NCI-H526 treated with DMSO at 0.1 percent for 48 hours (cell line): ENCODE measurements at regions not wholly inside any gene's neighbourhood (a gene's known extent, or its start where the extent isn't known, plus 50 kb on each side); places are given as distances from the start of the nearest gene placed in this dataset.

Experiments
- DNase-seq: peaks from one replicate; lab custom pipeline; 2025; lab: John Stamatoyannopoulos, UW

GRCh38 chr4:4772534-4772933, 86.9 kb upstream of the MSX1 start:
- no peak for DNase-seq

DNA sequence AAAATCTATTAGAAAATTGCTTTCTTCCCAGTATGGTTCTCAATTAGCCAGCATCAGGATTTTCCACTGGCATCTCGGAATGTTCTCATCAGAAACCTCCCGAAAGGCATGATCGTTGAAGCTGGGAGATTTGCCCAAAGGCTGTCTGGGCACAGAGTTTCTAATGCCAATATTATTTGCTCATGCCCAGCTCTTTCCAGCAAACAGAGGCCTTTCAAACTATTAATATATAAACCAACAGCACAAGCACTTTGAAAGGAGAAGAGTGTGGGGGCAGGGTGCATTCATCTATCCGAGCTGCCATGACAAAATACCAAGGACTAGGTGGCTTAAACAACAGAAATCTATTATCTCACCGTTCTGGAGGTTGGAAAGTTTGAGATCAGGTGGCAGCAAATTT, 88.3 kb upstream of the MSX1 start:
- DNase-seq = no peak

- no peak for DNase-seq
Observed at GRCh38 chr4:4770610-4771009, 88.9 kb upstream of the MSX1 start.

- no peak for DNase-seq
Observed at GRCh38 chr4:4766564-4766963, 92.9 kb upstream of the MSX1 start.

DNA sequence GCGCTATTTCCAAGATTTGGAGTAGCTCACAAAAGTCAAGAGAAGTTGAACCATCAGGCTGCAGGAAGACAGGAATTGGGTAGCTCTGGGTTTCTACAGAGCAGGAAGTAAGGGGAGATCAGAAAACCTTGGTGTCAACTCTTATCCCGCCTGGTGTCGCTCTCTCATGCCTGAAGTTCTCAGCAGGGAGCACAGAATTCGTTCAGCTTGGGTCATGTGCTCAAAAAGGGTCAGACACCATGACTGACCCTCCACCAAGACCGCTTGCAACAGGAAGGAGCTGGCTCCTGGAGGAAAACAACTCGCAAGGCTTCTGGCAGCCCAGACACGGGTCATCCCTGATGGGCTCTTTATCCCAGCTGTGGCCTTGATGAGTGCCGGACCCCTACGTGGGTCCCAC, 93.7 kb upstream of the MSX1 start:
- no peak for DNase-seq

GRCh38 chr4:4764558-4764905, 94.9 kb upstream of the MSX1 start:
- no peak for DNase-seq

DNA sequence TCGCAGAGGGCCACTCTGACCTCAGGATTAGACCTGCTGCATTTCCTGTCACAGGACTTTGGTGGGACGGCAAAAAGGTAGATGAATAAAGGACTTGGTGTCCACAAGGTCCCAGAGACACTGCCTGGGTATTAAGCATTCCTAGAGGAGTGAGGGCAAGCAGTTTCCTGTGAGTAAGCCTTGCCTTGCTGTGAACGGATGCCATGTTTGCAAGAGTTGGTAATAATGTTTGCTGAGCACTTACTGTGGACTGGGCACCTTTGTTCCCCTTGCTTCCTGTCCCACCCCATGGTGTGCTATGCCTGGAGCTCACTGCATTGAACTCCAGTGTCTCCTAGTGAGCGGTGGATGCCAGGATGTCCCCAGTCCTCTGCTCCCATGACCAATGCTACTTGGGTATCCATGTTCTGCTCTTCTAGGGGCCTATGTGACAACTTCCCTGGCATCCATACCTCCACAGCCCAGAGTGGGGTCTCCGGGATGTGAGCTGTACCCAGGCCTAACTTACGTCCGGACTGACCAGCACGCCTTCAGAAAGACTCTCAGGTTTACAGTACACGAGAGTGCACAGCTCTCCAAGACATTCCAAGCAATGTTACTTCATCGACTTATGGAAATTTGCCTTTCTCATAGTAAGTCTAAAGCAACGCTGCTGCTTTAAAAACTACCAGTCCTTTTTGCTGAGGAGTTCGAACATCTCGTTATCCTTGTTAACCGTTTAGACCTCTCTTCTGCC, 95.5 kb upstream of the MSX1 start:
- no peak for DNase-seq

GRCh38 chr4:4762909-4763821, 96.3 kb upstream of the MSX1 start:
- DNase-seq = peak; percentile 16

DNA sequence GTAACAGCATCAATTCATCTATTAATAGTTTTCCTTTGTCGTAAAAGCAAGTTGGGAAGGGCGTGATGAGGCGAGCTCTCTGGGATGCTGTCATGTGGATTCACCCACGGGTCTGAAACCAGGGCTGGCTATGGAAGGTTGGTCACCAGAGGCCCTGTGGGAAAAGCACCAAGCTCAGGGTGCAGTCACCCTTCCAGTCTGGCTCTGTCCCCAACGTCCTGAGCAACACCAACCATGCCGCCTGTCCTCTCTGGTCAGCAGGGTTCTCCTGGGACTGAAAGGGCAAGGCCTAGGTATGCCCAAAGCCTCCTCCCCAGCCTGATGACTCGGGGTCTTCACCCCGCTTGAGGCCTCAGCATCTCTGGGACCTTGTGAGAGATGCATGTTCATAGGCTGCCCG, 97.2 kb upstream of the MSX1 start:
- no peak for DNase-seq

DNA sequence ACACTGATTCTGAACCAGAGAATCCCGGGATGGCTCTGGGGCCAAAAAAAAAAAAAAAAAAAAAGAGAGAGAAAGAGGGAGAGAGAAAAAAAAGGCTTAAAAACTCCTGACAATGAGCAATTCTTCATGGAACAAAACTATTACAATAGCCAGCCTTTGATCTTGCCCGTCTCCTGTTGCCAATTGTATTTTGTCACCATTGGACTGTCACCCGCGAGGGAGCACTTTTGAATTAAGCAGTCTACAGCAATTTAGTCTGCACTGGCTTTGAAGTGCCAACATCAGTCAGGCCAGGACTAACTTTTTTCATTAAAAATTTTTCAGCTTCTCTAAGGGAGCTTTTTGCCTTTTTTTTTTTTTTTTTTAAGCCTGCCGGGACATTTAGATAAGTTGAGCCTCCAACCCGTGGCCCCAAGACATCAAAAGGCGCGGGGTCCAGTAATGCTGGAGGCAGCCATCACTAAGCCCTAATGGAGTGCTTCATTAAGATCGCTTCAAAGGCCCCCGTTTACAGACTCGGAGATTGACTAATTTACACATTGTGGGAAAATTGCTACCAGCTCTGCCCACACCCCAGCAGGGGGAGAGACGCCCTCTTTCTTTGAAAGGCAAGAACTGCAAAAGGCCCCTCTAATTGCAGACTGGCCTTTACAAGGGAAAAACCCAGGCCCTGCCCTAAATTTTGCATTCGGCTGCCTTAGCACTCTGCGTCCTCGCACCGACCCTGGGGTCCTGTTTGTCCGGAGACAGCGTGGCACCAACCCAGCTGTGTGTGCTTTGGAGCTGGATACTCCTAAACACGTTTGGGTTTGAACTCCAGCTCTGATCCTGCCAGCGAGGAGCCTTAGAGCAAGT, 98.1 kb upstream of the MSX1 start:
- DNase-seq = no peak

DNA sequence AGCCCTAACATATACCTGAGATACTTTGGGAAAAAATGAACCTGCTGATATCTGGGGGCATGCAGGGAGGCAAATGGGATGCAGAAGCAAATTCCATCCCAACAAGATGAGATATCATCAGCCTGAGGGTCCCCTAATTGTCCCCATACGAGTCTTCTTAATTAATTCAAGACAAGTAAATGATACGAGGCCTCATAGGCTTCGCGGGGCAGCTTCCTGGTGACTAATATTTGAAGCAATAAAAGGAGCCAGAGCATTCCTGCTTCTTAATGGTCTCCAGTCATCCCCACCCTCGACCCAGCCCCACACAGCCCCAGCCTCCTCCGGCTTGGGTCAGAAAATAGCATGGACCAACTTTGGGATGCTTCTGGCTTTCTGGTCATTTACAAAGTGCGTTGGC, 99.6 kb upstream of the MSX1 start:
- DNase-seq = no peak

DNA sequence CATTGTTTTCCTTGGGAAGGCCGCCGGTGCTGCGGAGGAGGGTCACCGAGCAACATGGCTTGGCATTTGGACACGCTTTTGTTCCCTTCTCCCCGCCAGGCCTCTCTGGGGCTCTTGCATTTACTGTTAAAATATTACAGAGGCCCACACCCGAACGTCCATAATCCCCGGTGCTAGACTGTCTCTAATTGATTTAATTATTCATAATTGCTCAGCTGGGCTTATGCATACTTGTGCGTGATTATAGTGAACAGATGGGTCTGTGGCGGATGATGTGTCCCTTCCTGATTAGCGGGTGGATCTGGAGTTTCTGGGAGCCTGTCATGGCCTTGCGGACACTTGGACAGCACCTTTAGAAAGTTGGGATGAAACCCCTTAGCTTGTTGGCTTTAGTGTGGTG, 100.2 kb upstream of the MSX1 start:
- no peak for DNase-seq

GRCh38 chr4:4758681-4759080, 100.8 kb upstream of the MSX1 start:
- no peak for DNase-seq

GRCh38 chr4:4755306-4755705, 104.2 kb upstream of the MSX1 start:
- no peak for DNase-seq

DNA sequence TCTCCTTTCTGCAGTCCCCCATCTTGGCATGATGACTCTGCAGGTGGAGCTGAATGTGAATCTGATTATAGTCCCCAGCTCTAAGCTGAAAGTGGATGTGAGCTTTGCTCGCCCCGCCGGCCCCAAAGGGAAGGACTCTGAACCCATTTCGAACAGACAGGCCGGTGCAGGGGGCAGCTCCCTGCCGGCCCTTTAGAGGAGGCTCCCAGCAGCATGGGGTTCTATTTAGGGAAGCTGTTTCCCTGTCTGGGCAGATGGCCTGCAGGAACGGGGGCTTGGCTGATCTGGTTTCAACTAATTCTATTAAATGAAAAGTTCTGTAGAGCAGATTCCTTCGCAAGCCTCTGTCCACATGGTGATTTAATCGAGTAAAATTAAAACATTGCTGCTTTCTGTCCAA, 104.8 kb upstream of the MSX1 start:
- no peak for DNase-seq

DNA sequence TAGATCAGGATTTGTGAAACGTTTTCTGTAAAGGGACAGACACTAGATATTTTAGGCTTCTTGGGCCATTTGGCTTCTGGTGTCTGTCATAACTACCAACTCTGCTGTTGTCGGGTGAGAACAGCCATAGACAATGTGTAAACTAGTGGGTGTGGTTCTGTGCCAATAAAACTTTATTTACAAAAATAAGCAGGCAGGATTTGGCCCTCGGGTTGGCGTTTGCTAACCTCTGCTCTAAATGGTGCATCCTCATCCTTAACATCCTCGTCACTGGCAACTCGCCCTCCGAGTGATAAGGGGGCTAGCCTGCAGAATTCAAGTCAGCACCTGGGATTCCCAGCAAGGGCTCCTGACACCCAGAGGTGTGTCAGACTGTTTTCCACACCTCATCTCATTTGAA, 105.8 kb upstream of the MSX1 start:
- no peak for DNase-seq

DNA sequence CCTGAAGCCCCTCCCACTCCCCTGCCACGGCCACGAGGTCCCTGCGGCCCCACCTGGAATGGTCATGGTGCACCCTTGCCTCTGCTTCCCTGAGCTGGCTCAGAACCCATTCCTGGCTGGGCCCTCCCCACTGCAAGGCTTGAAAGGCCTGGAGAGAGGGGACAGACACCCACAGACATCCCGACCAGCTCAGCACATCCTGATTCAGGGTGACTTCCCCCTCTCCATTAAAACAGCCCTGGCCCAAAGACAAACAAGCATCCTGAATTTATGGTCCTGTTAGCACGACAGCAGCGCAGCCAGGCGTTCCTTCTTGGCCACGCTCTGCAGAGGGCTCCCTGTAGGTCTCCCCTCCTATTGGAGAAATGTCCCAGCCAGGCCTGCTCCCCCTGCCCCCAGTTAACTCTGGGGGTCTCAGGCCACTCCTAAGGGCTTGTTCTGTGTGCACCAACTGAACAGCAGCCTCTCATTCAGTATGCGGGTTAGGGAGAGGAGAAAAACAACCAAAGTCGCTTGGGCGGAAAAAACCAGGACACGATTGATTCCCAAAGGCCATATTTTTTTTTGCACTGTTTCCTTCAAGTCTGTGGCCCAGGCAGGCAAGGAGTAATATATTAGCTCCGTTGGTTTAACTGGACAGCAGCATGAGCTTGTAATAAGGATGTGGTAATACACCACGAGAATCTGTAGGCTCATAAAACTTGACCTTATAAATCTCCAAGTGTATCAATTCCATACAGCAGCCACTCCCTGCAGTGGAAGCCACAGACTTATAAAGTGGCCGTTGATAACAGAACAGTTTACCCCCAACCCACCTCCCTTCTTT, 106.7 kb upstream of the MSX1 start:
- DNase-seq = no peak

DNA sequence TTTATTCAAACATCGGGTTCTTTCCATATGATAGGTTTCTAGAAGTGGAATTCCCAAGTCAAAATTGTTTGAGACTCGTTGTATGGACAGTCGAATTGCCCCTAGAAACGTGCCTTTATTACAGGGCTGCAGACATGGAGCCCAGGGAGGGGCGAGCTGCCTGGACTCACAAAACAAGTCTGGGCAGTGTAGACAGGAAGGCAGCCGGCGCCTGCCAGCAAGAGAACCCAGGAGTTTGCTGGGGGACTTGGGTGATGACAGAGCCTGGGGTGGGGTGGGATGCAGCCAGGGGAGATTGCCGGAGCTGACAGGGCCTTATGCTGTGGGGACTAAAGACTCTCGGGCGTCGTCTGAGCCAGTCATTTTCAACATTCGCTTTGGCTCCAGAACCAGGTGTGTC, 107.4 kb upstream of the MSX1 start:
- DNase-seq = no peak

DNA sequence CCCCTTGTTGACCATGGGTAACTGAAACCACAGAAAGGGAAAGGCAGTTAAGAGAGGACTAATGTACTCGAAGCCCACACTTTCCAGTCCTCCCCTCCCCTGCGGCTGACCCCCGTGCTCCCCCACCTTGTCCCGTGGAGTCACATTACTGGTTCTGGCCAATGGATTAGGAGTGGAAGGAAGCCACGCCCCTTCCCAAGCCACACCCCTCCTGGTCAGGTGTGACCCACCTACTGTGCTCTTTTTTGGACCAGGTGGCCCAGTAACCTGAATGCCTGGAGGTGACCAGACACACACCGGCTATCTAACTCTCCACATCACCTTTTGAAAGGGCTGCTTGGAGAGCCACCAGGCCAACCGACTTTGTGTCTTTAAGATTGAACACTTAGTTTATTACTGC, 109.3 kb upstream of the MSX1 start:
- DNase-seq = no peak

DNA sequence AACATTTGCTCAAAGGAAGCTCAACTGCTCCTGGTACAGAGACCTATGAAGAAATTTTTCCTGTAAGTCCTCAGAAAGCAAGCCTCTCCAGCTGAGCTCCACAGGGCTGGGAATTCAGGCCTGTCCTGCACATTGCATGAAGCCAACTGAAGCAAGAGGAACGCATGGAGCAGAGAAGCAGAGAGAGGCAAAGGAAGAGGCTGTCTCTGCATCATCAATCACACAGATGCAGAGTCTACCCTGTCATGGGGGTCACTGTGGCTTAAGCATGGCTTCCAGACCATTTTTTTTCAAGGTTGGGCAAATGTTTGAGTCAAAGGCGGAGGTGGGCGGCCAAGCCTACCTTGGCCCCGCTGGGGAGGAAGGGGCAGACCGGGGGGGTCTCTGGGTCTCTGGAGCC, 110.3 kb upstream of the MSX1 start:
- no peak for DNase-seq

GRCh38 chr4:4746444-4746843, 113.0 kb upstream of the MSX1 start:
- DNase-seq = no peak

DNA sequence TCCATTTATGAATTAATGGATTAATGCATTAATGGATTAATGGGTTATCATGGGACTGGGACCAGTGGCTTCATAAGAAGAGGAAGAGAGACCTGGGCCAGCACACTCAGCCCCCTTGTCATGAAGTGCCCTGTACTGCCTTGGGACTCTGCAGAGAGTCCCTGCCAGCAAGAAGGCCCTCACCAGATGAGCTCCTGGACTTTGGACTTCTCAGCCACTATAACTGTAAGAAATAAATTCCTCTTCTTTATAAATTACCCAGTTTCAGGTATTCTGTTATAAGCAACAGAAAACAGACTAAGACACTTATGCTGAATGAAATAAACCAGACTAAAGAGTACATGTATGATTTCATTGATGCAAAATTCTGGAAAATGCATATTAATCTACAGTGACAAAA, 119.4 kb upstream of the MSX1 start:
- DNase-seq = no peak
